RWPE1 (cell line): ENCODE measurements at regions not wholly inside any gene's neighbourhood (a gene's known extent, or its start where the extent isn't known, plus 50 kb on each side); places are given as distances from the start of the nearest gene placed in this dataset.

Experiments
- CTCF ChIA-PET: fragments of 350-600 bp; sonication (Branson Sonifier 250); formaldehyde crosslinking; extraction: SDS; loops from one replicate; lab custom pipeline; 2021; lab: Yijun Ruan, JAX
- POLR2A ChIA-PET: fragments of 400-600 bp; formaldehyde crosslinking; extraction: SDS; loops from one replicate; lab custom pipeline; 2020; ENCODE audit warnings: antibody characterized with exemption; ENCODE audit not compliant: low non-redundant PET; lab: Yijun Ruan, JAX
- DNase-seq: peaks from one replicate; pipeline ENCODE4 v3.0.0; 2012; ENCODE audit warnings: low spot score
- H3K27ac ChIP-seq: fragments of 450-650 bp; 2 replicates; pipeline ENCODE4 v1.5.1; 2017
- CTCF ChIP-seq: fragments of 450-650 bp; conservative IDR thresholded peaks from 2 replicates; pipeline ENCODE4 v1.5.1; 2017; ENCODE audit warnings: low read depth, mild to moderate bottlenecking

GRCh38 chr7:83708531-83708930, 59.6 kb upstream of the SEMA3E start:
- ChIA-PET POLR2A (no interaction called here), CTCF (no interaction called here)
- no peak for TF ChIP-seq CTCF
- no peak for DNase-seq
- no peak overlapping the region for H3K27ac ChIP-seq

GRCh38 chr7:83704564-83704963, 55.6 kb upstream of the SEMA3E start:
- TF ChIP-seq CTCF = no peak
- ChIA-PET POLR2A (no interaction called here), CTCF (no interaction called here)
- no peak for DNase-seq
- H3K27ac ChIP-seq = no peak overlapping the region

- no peak for DNase-seq
- CTCF ChIA-PET = no interaction called here
- POLR2A ChIA-PET = no interaction called here
- no peak overlapping the region for H3K27ac ChIP-seq
- no peak for TF ChIP-seq CTCF
Observed at GRCh38 chr7:83702446-83702845, 53.5 kb upstream of the SEMA3E start.

- DNase-seq = no peak
- TF ChIP-seq CTCF = no peak
- CTCF ChIA-PET = no interaction called here
- POLR2A ChIA-PET = no interaction called here
- no peak overlapping the region for H3K27ac ChIP-seq
Observed at GRCh38 chr7:83701736-83702135, 52.8 kb upstream of the SEMA3E start.
